ENCODE measurements at regions not wholly inside any gene's neighbourhood (a gene's known extent, or its start where the extent isn't known, plus 50 kb on each side); places are given as distances from the start of the nearest gene placed in this dataset.

GRCh38 chr5:123671042-123671441 lies 159.1 kb downstream of the CSNK1G3 start:
- Histone ChIP-seq H3K4me2 (ENCODE audit: insufficient read depth, low read length) (peak overlapping the region; percentile 51), H4K20me1 (ENCODE audit: insufficient read depth, low read length) (no peaks in the 10 kb centered on the region), H3K79me2 (ENCODE audit: insufficient read depth, low read length) (no peaks in the 10 kb centered on the region), H3K4me3 (ENCODE audit: insufficient read depth, low read length) (no peak overlapping the region), H3K4me1 (ENCODE audit: insufficient read depth, low read length) (no peaks in the 10 kb centered on the region), H3K36me3 (ENCODE audit: insufficient read depth, low read length) (no peaks in the 10 kb centered on the region), H2AFZ (ENCODE audit: low read length) (no peak overlapping the region), H3K9me3 (ENCODE audit: low read depth, low read length) (no peaks in the 10 kb centered on the region), H3K27ac (ENCODE audit: low read depth, low read length) (no peak overlapping the region), H3K27me3 (ENCODE audit: insufficient read depth, low read length) (no peaks in the 10 kb centered on the region)
- no peak for DNase-seq (ENCODE audit: insufficient read length, low spot score, missing footprints)
- TF ChIP-seq CTCF (IDR thresholded peaks at IDR 0.05; ENCODE audit: extremely low read depth, low read depth, low read length) = peak; percentile 85
